ENCODE measurements at regions not wholly inside any gene's neighbourhood (a gene's known extent, or its start where the extent isn't known, plus 50 kb on each side); places are given as distances from the start of the nearest gene placed in this dataset.

DNA sequence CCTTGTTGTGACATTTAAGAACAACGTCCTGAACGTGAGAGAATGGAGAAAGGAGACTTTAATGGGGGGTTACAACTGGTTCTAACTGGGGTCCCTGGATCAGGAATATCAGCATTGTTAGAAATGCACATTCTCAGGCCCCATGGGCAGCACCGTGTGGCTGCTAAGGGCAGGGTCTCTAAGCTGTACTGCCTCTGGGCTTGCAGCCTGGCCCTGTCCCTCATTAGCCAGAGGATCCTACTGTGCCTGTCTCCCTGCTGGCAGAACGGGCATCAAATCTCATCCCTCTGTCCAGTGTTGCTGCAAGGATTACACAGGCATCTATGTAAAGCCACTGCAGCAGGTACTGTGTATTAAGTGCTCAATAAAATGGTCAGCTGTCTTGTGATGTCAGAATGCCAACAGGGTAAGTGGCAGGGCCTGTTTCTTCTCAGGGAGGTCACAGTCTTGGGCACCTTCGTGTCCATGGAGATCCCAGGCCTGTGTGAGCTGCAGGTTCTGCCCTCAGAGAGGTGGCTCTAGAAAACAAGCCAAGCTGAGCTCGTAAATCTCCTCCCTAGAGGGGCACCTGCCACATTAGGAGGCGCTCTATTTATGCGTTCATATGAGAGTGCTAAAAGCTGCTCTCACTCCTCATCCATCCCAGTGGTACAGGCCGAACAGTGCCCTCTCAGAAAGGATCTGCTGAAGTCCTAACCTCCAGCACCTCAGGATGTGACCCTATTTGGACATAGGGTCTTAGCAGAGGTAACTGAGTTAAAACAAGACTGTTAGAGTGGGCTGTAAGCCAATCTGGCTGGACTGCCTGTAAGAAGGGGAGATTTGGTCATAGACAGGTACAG lies 210.5 kb downstream of the GADD45G start:
- Histone ChIP-seq H3K4me1 (no peaks in the 10 kb centered on the region), H3K27me3 (no peaks in the 10 kb centered on the region), H3K9me3 (no peaks in the 10 kb centered on the region), H3K4me3 (no peak overlapping the region), H3K27ac (no peak overlapping the region), H3K36me3 (no peaks in the 10 kb centered on the region)
- TF ChIP-seq POLR2A (IDR thresholded peaks at IDR 0.05): no peak
- TF ChIP-seq, protein P1, sequence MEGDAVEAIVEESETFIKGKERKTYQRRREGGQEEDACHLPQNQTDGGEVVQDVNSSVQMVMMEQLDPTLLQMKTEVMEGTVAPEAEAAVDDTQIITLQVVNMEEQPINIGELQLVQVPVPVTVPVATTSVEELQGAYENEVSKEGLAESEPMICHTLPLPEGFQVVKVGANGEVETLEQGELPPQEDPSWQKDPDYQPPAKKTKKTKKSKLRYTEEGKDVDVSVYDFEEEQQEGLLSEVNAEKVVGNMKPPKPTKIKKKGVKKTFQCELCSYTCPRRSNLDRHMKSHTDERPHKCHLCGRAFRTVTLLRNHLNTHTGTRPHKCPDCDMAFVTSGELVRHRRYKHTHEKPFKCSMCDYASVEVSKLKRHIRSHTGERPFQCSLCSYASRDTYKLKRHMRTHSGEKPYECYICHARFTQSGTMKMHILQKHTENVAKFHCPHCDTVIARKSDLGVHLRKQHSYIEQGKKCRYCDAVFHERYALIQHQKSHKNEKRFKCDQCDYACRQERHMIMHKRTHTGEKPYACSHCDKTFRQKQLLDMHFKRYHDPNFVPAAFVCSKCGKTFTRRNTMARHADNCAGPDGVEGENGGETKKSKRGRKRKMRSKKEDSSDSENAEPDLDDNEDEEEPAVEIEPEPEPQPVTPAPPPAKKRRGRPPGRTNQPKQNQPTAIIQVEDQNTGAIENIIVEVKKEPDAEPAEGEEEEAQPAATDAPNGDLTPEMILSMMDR (IDR thresholded peaks at IDR 0.05): no peak
- intact Hi-C loops (cut with DNase I; ENCODE audit: low total_unique reads): no loop called here
- DNase-seq: peak in 1 of 2 donors; percentile 6

DNA sequence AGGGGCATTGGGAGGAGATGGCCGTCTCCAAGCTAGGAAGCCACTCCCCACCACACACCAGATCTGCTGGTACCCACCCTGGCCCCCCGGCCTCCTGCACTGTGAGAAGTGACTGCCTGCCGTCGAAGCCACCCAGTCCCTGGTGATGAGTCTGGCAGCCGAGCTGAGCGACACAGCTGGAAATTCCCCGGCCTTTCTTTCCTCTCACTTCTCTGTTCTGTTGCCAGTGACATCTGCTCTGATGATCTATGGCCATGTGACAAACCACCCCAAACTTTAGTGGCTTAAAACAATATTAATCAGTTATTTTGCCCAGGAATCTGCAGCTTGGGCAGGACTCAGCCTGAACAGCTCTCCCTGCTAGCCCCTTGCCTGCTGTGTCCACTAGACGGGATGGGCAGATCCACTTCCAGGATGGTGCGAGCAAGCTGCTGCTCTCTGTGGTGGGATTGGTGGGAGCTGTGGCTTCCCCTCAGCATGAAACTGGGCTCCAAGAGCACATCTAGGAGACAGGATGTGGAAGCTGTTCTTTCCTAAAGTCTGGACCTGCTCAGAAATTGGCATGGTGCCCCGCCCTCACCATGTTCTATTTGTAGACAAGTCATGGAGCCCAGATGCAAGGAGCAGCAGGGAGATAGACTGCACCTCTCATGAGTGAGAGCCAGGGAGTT lies 211.2 kb downstream of the GADD45G start:
- peak; percentile 28 to 54 for DNase-seq
- no peak overlapping the region for H3K27ac ChIP-seq
- no peaks in the 10 kb centered on the region for H3K4me1 ChIP-seq
- H3K27me3 ChIP-seq: no peaks in the 10 kb centered on the region
- TF ChIP-seq, protein P1 (IDR thresholded peaks at IDR 0.05): no peak
- TF ChIP-seq POLR2A (IDR thresholded peaks at IDR 0.05): no peak
- H3K36me3 ChIP-seq: no peaks in the 10 kb centered on the region
- intact Hi-C loops (cut with DNase I; ENCODE audit: low total_unique reads): no loop called here
- no peak overlapping the region for H3K4me3 ChIP-seq
- H3K9me3 ChIP-seq: no peaks in the 10 kb centered on the region

DNA sequence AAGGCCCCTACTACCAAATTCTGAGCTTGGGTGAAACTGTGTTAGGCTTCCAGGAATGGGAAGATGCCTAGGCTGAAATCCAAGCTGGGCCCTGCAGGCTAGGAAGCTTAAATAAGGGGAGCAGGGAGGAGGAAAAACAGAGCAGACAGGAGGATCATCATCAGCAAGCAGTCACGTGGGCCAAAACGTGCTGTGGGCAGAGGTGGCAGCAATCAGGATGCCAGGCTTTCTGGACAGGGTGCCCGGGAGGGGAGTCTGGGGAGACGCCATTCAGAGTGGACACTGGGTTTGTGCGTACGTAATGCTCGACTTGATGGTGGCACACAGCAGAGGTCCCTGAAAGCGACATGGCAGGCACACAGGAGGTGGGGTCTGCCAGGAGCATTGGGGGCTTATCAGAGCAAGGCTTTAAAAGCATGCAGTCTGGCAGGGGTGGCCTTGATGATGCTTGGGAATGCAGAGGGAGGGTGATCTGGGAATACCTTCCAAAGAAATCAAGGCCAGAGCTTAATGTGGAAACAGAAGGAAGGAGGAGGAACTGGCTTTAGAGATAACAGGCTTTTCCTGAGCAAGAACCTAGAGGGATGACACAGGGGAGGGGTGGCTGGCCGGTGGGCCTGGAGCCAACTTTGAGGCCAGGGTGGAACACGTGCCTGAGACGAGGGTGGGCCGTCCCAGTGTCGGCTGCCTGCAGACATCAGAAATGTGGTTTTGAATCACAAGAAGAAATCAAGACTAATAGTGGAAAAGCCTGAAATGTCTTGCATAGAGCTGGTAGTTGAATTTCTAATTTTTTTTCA lies 212.5 kb downstream of the GADD45G start:
- Histone ChIP-seq H3K4me1 (no peaks in the 10 kb centered on the region), H3K9me3 (no peaks in the 10 kb centered on the region), H3K4me3 (no peak overlapping the region), H3K27me3 (no peaks in the 10 kb centered on the region), H3K27ac (peak overlapping the region in 1 of 2 donors; percentile 9), H3K36me3 (no peaks in the 10 kb centered on the region)
- intact Hi-C loops (cut with DNase I; ENCODE audit: low total_unique reads): no loop called here
- TF ChIP-seq, protein P1 (IDR thresholded peaks at IDR 0.05): no peak
- no peak for TF ChIP-seq POLR2A (IDR thresholded peaks at IDR 0.05)
- DNase-seq: peak; percentile 38 to 41

DNA sequence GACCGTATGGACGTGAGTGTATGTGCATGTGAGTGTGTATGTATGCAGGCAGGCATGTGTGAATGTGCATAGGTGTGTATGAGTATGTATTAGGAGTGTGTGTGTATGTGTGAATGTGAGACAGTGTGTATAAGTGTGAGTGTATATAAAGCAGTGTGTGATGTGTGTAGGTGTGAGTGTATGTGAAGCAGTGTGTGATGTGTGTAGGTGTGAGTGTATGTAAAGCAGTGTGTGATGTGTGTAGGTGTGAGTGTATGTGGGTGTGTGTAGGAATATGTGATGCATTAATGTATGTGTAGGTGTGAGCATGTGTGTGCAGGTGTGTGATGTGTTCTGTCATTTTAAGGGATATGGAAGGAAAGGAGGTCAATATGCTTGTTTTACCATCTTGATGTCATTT lies 215.5 kb downstream of the GADD45G start:
- intact Hi-C loops (cut with DNase I; ENCODE audit: low total_unique reads): no loop called here
- Histone ChIP-seq H3K27me3 (no peaks in the 10 kb centered on the region), H3K4me1 (no peaks in the 10 kb centered on the region)

More for the DNA sequence above, 215.5 kb downstream of the GADD45G start:
- Histone ChIP-seq H3K4me3 (no peak overlapping the region), H3K27ac (no peak overlapping the region), H3K36me3 (no peaks in the 10 kb centered on the region), H3K9me3 (no peaks in the 10 kb centered on the region)
- no peak for DNase-seq
- TF ChIP-seq, protein P1 (IDR thresholded peaks at IDR 0.05): no peak
- TF ChIP-seq POLR2A (IDR thresholded peaks at IDR 0.05): no peak
